22Rv1 (cell line): ENCODE measurements at regions not wholly inside any gene's neighbourhood (a gene's known extent, or its start where the extent isn't known, plus 50 kb on each side); places are given as distances from the start of the nearest gene placed in this dataset.

Source experiments
- CTCF ChIP-seq: fragments of 450-650 bp; IDR thresholded peaks from 2 replicates; pipeline ENCODE4 v1.5.1; 2017; ENCODE audit warnings: mild to moderate bottlenecking
- ZFX ChIP-seq: fragments of 450-650 bp; IDR thresholded peaks from 2 replicates; pipeline ENCODE4 v1.6.1; 2017; ENCODE audit warnings: antibody characterized with exemption, borderline replicate concordance

GRCh38 chr11:129613071-129613470, 202.6 kb upstream of the TMEM45B start:
- TF ChIP-seq CTCF (no peak), ZFX (no peak)
